Choroid plexus epithelial cell (primary cell): ENCODE measurements at regions not wholly inside any gene's neighbourhood (a gene's known extent, or its start where the extent isn't known, plus 50 kb on each side); places are given as distances from the start of the nearest gene placed in this dataset.
A peak's percentile ranks its signal among the peaks of the same experiment; 100 is the strongest.
"Not testable (repeated sequence)": the region's sequence is repeated elsewhere in the genome, so short reads cannot be mapped to it uniquely, and the experiment has no call there.

ENCODE experiments used
- DNase-seq: peaks from one replicate; pipeline ENCODE4 v3.0.0-alpha.2; 2010; ENCODE audit warnings: low read depth
- H3K4me3 ChIP-seq: 2 replicates; pipeline ENCODE4 v1.5.1; 2011; ENCODE audit warnings: low read depth, mild to moderate bottlenecking, control low read depth, low read length, moderate library complexity
- TF ChIP-seq, protein P1 (sequence below): conservative IDR thresholded peaks from 2 replicates; pipeline ENCODE4 v1.5.1; 2011; ENCODE audit warnings: low read depth, mild to moderate bottlenecking, control low read depth, inconsistent platforms, low read length, moderate library complexity

DNA sequence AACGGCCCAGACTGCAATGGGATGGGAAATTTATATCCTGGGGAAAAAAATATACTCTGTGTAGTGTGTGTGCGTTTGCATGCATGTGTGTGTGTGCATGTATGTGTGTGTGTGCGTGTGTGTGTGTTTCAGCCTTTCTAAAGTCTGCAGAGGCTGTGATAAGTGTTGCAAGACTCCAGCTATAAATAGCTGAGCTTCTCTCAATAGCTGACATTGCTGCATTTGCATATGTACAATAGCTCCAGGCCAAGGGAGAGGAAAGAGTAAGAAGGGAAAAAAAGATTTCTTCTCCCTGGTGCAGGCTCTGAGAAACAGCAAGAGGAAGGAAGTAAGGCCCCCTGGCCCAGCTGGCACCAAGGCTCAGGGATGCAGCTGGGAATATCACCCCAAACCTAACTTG is 483.0 kb downstream of the MN1 start:
- peak; percentile 95 for DNase-seq
- H3K4me3 ChIP-seq = no peak overlapping the region
- TF ChIP-seq, protein P1, sequence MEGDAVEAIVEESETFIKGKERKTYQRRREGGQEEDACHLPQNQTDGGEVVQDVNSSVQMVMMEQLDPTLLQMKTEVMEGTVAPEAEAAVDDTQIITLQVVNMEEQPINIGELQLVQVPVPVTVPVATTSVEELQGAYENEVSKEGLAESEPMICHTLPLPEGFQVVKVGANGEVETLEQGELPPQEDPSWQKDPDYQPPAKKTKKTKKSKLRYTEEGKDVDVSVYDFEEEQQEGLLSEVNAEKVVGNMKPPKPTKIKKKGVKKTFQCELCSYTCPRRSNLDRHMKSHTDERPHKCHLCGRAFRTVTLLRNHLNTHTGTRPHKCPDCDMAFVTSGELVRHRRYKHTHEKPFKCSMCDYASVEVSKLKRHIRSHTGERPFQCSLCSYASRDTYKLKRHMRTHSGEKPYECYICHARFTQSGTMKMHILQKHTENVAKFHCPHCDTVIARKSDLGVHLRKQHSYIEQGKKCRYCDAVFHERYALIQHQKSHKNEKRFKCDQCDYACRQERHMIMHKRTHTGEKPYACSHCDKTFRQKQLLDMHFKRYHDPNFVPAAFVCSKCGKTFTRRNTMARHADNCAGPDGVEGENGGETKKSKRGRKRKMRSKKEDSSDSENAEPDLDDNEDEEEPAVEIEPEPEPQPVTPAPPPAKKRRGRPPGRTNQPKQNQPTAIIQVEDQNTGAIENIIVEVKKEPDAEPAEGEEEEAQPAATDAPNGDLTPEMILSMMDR = no peak

DNA sequence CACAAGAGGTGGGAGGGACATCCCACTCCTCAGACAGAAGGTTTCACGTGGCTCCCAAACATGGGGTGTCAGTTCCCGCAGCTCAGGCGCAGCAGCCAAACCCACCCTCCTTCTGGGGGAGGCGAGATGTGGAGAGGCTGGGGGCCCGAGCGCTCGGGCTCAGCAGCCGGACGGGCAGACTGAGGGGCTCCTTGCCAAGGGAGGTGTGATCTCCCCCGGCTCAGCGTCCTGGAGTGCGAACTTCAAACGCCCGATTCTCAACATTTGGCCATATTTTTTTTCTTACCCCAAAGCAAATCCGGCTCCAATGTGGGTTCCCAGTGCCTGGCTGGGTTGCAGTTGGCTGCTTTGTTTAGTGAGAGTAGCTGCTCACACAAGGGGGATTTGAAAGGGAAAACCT is 477.9 kb downstream of the MN1 start:
- H3K4me3 ChIP-seq = no peak overlapping the region
- TF ChIP-seq, protein P1 = no peak
- DNase-seq = no peak

DNA sequence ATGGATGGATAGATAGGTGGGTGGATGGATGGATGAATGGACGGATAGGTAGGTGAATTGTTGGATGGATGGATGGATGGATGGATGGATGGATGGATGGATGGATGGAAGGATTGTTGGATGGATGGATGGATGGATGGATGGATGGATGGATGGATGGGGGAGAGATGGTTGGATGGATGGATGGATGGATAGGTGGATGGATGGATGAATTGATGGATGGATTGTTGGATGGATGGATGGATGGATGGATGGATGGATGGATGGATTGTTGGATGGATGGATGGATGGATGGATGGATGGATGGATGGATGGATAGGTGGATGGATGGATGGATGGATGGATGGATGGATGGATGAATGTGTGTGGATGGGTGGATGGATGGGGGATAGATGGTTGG is 476.6 kb downstream of the MN1 start:
- H3K4me3 ChIP-seq, DNase-seq: not testable (repeated sequence)

DNA sequence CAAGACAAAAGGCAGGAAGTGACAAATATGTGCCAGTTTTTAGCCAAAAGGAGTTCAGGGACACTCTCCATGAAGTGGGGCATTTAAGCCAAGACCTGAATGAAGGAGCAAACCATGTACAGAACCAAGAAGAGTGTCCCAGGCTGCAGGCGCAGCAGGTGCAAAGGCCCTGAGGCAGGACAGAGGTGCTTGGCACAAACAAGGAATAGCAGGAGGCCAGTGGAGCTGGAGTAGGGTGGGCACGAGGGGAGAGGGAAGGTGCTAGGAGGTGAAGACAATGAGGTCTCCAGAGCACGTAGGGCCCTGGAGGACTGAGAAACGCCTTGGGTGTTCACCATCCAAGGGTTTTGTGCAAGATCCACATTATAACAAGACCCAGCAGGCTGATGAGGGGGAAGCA is 474.1 kb downstream of the MN1 start:
- no peak for DNase-seq
- H3K4me3 ChIP-seq = no peak overlapping the region
- TF ChIP-seq, protein P1 = no peak

DNA sequence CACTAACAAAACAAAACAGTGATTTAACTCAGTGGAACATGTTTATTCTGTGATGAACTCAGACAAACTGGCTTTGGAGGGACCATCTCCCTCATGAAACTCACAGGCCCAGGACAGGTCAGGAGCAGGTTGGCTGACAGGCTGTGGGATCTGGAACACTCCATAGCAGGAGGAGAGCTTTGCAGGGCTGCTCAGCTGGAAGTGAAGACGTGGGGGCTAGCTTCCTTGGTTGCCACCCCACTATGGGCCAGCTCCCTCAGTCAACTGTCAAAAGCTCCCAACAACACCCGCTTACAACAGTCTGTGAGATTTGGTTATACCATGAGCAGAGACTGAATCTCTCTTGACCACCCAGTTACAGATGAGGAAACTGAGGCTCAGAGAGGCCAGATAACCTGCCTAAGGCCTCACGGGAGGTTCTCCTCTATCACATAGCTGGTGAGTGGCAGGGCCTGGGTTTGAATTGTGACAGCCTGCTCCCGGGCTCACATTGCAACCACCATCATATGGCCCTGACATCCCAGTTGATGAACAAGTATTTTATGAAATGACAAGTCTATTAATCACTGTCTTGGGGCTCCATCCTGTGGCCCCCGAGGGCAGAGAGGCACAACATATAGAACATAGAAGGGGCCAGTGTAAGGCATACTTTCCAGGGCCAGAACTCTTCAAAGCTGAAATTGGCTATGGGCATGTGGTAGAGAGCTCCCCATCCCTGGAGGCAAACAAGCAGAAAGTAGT is 473.4 kb downstream of the MN1 start:
- TF ChIP-seq, protein P1 = peak; percentile 20
- H3K4me3 ChIP-seq = no peak overlapping the region
- no peak for DNase-seq

DNA sequence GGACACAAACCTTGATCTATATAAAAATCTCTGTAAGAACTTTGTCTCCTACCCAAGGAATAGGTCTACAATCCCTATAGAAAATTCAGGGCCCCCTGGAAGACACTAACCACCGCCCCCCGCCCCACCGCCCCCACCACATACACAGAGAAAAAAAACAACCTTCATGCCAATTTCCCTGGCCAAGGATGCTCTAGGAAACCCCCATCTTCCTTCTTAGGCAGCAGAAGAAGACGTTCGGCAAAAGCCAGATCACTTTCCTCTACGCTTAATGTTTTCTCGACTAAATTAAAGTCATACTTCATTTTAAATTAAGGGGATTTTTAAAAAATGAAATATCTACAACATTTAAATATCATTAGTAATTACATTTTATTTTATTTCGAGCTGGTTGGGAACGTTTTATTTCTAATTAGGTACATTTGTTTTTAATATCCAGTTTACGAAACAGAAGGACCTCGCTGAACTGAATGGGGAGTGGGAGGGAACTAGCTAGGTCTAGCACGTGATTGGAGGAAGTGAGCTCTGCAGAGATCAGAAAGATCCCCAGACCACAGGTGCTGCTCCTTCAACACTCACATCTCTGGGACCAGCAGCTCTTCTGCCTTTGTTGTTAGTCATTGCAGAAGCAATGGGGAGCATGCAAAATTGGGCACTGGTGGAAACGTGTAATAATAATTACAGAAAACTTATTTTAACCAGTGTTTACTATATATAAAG is 472.3 kb downstream of the MN1 start:
- TF ChIP-seq, protein P1 = no peak
- no peak overlapping the region for H3K4me3 ChIP-seq
- no peak for DNase-seq

DNA sequence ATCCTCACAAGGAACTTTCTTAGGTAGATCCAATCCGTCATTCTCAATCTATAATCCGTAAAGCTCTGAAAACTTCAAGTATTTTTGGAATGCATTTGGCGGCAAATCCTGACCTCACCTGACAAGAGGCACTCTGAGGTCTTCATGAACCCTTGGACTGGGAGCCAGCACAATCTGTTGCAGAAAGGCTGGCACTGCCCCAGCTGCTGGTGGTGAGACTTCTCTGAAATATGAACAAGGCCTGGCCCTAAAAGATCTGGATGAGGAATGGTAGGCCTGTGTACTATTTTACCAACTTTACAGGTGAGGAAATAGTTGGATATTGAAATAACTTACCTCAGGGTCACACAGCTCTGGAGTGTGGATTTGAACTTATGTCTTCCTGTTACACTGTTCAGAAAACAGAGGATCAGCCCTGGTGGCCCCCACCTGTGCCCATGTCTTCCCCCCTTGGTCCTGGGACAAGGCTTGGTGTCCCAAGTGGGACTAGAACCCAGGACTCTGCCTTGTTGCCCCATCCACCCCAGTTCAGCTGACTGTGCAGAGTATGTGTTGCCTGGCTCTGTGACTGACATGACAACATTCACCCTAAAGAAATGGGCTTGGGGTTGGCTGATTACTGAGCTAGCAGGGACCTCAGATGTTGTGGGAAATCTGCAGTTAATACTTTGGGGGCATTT is 471.4 kb downstream of the MN1 start:
- no peak for DNase-seq
- no peak overlapping the region for H3K4me3 ChIP-seq
- TF ChIP-seq, protein P1 = no peak
